ENCODE measurements at regions not wholly inside any gene's neighbourhood (a gene's known extent, or its start where the extent isn't known, plus 50 kb on each side); places are given as distances from the start of the nearest gene placed in this dataset.
"Not testable (repeated sequence)": the region's sequence is repeated elsewhere in the genome, so short reads cannot be mapped to it uniquely, and the experiment has no call there.

DNA sequence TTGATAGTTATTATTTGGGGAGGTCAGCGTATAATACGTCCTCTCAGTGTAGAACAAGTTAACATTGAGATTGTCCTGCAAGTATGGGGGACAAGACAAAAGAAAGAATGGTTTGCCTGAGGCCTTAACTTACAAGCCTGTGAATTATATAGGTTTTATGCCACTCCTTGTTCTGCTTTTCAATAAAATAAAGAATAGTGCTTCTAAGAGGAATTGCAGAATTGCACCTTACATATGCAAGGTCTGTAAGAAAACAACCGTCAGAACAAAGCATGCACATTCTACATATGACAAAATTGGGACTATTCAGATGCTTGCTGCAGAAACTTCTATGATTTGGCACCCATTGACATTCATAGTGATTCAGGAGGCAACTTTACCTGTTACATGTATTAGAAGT, 785.0 kb downstream of the NR4A2 start:
- DNase-seq, result no peak

DNA sequence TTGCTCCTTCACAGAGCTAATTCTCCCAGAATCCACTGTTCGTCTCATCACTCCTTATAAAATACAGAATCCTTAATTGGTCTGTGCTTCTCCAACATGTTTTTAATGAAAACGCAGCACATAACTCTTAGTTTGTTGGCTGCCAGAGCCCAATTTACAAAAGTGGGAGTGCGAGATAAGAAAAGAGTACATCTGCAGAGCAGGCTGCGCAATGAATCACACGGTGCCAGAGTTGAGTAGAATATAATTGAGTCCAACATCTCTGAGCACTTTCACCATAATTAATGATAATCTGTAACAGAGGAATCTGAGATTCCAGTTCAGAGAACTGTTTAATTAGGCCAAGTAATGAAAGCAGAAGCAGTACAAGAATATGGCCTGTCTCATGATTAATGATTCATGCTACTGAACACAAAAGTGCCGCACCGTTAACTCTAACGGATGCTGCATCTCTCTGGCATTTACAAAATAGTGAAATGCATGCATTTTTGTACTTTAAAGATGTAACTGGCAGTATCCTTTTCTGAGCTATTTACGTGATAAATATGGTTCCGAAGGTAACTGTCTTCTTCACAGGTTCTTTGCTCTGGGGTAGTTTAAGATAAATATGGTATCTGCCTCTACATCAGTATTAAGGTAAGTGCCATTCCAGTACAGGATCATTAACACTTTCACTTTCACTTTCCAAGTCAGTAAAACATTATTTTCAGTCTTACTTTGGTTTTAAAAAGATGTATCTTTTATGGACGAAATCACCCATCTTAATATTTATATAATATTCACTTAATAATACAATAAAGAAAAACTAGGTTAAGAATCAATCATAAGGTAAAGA, 785.6 kb downstream of the NR4A2 start:
- no peak for DNase-seq

DNA sequence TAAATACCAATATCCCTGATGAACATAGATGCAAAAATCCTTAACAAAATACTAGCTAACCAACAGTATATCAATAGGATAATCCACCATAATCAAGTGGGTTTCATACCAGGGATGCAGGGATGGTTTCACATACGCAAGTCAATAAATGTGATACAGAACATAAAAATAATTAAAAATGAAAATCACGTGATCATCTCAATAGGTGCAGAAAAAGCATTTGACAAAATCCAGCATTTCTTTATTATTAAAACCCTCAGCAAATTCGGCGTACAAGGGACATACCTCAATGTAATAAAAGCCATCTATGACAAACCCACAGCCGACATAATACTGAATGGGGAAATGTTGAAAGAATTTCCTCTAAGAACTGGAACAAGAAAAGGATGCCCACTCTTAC, 793.5 kb downstream of the NR4A2 start:
- not testable (repeated sequence) for DNase-seq

DNA sequence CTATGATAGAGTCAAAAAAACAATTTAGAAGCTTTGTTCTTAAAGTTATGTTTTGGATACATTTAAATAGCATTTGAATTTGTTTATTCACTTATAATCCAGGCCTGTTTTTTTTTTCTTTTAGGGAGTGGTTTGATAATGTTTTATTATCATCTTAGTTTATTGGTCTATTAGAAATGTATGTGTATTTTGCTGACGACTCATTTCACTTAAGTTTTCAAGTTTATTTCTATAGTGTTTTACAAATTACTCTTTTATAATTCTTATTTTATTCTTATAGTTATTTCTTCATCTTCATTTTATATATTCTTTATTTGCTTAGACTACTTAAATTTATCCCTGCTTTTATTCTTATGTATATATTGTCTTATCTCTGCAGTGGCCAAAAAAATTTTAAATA, 804.5 kb downstream of the NR4A2 start:
- no peak for DNase-seq

GRCh38 chr2:155525199-155525598, 807.3 kb downstream of the NR4A2 start:
- peak in 2 of 58 donors; percentile 1 to 2 for DNase-seq

DNA sequence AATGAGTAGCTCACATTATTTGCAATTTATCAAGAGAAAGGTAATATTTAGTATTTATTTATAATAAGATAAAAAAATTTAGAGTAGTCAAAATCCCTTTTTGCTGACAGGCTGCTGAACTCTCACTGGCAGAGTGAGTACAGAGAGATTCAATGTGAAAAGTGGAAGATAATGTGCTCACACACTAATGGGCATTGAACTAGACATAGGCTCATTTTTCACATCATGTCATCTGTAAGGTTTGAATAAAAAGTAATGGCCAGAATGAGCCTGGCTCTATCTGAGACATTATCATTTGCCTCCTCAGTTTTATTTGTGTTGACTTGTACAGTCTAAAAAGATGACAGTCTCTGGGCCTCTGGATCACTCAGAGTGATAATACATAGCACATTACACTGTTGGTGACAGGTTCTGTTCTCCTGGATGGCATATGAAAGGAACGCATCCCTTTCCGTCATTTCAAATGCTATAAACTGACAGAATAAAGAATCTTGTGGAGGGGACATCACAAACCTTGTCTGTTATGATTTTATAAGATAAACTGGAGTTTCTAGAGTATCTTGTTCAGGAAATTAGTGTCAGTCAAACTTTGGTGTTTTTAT, 812.9 kb downstream of the NR4A2 start:
- no peak for DNase-seq

- DNase-seq, result no peak
Observed at GRCh38 chr2:155518094-155518493, 814.4 kb downstream of the NR4A2 start.

- DNase-seq, result no peak
Observed at GRCh38 chr2:155517362-155517761, 815.2 kb downstream of the NR4A2 start.

DNA sequence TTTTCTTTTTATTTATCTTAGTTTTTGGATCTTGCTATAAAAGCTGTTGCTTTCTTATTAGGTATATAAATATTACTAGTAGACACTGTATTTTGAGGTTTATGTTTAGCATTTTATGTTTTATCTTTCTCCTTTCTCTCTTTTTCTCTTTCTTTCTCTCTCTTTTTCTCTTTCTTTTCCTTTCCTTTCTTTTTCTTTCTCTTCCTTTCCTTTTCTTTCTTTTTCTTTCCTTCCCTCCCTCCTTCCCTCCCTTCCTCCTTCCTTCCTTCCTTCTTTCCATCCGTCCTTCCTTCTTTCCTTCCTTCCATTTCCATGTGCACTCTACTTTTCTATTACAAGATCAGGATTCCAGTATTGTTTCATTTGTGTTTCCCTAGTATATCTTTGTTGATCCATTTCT, 814.8 kb downstream of the KCNJ3 start:
- no peak for DNase-seq

DNA sequence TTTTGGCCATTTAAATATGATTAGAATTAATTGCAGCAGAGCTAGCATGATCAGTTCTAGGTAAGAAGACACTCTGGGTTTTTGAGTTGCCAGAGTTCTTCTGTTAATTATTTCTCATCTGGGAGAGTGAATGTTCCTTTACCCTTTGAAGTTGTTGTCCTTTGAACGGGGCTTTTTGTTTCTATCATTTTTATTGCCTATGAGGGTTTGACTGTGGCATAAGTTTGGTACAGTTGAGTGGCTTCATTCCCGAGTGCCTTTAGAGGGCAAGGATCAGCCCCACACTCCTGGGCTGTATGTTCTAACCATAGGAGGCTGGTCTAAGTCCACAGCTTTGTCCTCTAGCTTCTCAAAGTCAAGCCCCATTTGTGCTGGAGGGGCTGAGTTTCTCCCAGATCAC, 804.3 kb downstream of the KCNJ3 start:
- no peak for DNase-seq

DNA sequence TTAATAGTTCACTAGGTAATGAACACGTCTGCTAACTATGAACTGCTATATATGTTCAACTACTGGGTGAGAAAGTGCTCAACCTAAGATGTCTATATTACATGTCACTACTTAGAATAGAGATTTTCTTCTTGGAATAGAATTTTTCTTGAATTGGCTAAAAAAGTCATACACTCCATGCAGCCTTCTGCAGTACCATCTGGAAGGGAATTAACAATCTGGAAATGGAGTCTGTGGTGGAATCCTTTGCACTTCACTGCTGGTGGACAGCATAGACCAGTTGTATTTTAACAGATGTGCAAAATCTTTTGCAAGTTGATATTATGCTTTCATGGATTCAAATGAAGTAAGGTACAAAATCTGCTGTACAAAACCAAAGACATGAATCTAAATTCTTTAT, 799.6 kb downstream of the KCNJ3 start:
- DNase-seq, result no peak

GRCh38 chr2:155494744-155495143, 796.2 kb downstream of the KCNJ3 start:
- DNase-seq, result no peak

- no peak for DNase-seq
Observed at GRCh38 chr2:155485141-155485842, 786.8 kb downstream of the KCNJ3 start.

- DNase-seq, result no peak
Observed at GRCh38 chr2:155481141-155481540, 782.6 kb downstream of the KCNJ3 start.

DNA sequence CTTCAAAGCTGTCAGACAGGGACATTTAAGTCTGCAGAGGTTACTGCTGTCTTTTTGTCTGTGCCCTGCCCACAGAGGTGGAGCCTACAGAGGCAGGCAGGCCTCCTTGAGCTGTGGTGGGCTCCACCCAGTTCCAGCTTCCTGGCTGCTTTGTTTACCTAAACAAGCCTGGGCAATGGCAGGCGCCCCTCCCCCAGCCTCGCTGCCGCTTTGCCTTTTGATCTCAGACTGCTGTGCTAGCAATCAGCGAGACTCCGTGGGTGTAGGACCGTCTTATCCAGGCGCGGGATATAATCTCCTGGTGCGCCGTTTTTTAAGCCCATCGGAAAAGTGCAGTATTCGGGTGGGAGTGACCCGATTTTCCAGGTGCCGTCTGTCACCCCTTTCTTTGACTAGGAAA, 773.5 kb downstream of the KCNJ3 start:
- not testable (repeated sequence) for DNase-seq

GRCh38 chr2:155456222-155456621, 757.7 kb downstream of the KCNJ3 start:
- peak in 2 of 58 donors; percentile 1 to 29 for DNase-seq

GRCh38 chr2:155442755-155443372, 744.4 kb downstream of the KCNJ3 start:
- DNase-seq, result no peak

DNA sequence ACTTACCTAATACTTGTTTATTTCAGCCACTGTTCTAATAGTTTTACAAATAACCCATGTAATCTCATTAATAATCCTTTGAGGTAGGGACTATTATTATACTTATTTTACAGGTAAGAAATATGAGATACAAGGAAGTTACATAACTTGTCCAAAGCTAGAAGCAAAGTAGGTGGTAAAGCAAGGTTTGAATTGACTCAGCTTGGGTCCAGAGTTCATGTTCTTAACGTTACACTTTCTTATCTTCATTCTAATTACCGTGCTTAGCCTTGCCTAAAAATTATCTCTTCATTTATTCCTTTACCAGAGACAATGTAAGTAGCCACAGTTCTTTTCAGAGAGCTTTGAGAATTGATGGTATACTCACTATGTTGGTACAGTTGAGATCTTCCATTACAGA, 743.6 kb downstream of the KCNJ3 start:
- DNase-seq, result no peak

DNA sequence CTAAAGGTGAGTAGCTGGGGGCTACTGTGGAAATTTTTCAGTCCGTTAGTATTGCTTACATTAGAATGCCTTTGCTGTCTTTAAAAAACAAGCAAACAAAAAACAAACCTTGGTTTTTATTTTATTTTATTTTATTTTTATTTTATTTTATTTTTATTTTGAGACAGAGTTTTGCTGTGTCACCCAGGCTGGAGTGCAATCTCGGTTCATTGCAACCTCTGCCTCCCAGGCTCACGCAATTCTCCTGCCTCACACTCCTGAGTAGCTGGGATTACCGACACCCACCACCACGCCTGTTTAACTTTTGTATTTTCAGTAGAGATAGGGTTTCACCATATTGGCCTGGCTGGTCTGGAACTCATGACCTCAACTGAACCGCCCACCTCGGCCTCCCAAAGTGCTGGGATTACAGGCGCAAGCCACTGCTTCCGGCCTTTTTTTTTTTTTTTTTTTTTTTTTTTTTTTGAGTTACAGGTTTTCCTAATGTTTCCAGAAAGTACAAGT, 732.6 kb downstream of the KCNJ3 start:
- DNase-seq, result no peak

DNA sequence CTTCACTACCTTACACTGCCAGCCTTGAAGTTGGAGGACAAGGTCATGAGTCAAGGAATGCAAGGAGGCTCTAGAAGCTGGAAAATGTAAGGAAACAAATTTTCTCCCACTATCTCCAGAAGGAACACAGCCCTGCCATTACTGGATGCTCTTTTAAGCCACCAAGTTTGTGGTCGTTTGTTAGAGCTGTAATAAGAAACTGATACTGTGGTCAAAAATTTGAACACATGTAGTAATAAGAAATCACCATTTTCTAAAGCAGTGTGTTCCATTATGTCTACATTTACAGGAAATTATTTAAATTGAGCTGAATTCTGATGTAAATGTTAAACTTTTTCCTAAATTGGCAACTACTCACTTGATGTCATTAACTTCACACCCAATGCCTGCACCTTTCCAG, 729.0 kb downstream of the KCNJ3 start:
- DNase-seq, result no peak

DNA sequence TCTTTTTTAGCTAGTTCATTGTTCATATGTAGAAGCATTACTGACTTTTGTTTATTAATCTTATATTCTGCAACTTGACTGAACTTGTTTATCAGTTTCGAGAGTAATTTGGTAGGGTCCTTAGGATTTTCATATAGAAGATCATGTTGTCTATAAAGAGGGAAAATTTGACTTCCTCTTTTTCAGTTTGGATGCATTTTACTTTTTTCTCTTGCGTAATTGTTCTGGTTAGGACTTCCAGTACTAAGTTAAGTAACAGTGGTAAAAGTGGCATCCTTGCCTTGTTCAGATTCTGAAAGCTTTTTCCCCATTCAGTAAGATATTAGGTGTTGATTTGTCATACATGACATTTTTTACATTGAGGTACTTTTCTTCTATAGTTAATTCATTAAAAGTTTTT, 726.0 kb downstream of the KCNJ3 start:
- DNase-seq, result no peak

GRCh38 chr2:155418753-155419152, 720.3 kb downstream of the KCNJ3 start:
- DNase-seq, result no peak

All from anterior cingulate cortex (tissue), 58 donors.